Endothelial cell of umbilical vein (primary cell): ENCODE measurements at regions not wholly inside any gene's neighbourhood (a gene's known extent, or its start where the extent isn't known, plus 50 kb on each side); places are given as distances from the start of the nearest gene placed in this dataset.

Experiments used
- BruUV-seq: library from RNA; stranded (reverse); fragments of 400-500 nt; replicated peaks from 2 replicates; lab custom pipeline; 2021; lab: Mats Ljungman, UMichigan
- CTCF ChIA-PET: fragments of 300-600, 350-600 bp; sonication (Branson Sonifier 250); formaldehyde crosslinking; loops from one replicate; lab custom pipeline; 2021; ENCODE audit warnings: antibody characterized with exemption, inconsistent platforms; lab: Charles Lee
- POLR2A ChIA-PET: fragments of 300-600, 350-600 bp; sonication (Branson Sonifier 250); formaldehyde crosslinking; loops from one replicate; lab custom pipeline; 2021; ENCODE audit warnings: antibody characterized with exemption, inconsistent platforms; lab: Charles Lee
- DNase-seq: peaks from one replicate; pipeline ENCODE4 v3.0.0-alpha.2; 2011; ENCODE audit warnings: low read depth, low spot score
- FAIRE-seq: peaks from 2 replicates; lab custom pipeline; 2011; peaks lifted over from hg19 to GRCh38; lab: Jason Lieb, UNC
- H2AFZ ChIP-seq: 2 replicates; pipeline ENCODE4 v1.6.0; 2012; ENCODE audit warnings: low read depth, low read length, control low read depth, inconsistent platforms
- H3K27ac ChIP-seq: 2 replicates; pipeline ENCODE4 v1.5.1; 2011; ENCODE audit warnings: low read depth, mild to moderate bottlenecking, control low read depth, low read length, moderate library complexity; ENCODE audit not compliant: insufficient read depth
- H3K27me3 ChIP-seq, 2 experiments: 2 replicates each; pipeline versions ENCODE4 v1.6.0 to v1.6.1; 2011; ENCODE audit warnings: low read length in 2 of 2, mixed read lengths in 1 of 2; ENCODE audit not compliant: control insufficient read depth in 2 of 2, insufficient read depth in 2 of 2
- H3K36me3 ChIP-seq, 2 experiments: 2 replicates in 1 of 2; 3 replicates in 1 of 2; pipeline ENCODE4 v1.5.1; 2011; ENCODE audit warnings: low read length in 2 of 2, mild to moderate bottlenecking in 1 of 2, moderate library complexity in 1 of 2; ENCODE audit not compliant: control insufficient read depth in 2 of 2, insufficient read depth in 2 of 2; ENCODE audit errors: extremely low read depth in 1 of 2
- H3K4me1 ChIP-seq: 3 replicates; pipeline ENCODE4 v1.5.1; 2011; ENCODE audit warnings: mild to moderate bottlenecking, low read length; ENCODE audit not compliant: control insufficient read depth, insufficient read depth; ENCODE audit errors: extremely low read depth
- H3K4me2 ChIP-seq: 2 replicates; pipeline ENCODE4 v1.6.1; 2011; ENCODE audit warnings: low read length, control low read depth, mixed read lengths; ENCODE audit not compliant: insufficient read depth
- H3K4me3 ChIP-seq, 3 experiments: fragments of 200-600 bp in 1 of 3; sonication (generic), shearing (Covaris generic) in 1 of 3; replicated peaks in 1 of 3; 2 replicates each; pipeline ENCODE4 v1.5.1; 2011 to 2016; ENCODE audit warnings: control low read depth in 3 of 3, low read length in 3 of 3, mild to moderate bottlenecking in 2 of 3, inconsistent platforms in 1 of 3, low read depth in 1 of 3, moderate library complexity in 1 of 3; ENCODE audit not compliant: insufficient read depth in 1 of 3
- H3K79me2 ChIP-seq: 2 replicates; pipeline ENCODE4 v1.6.0; 2012; ENCODE audit warnings: low read length, inconsistent platforms; ENCODE audit not compliant: control insufficient read depth, insufficient read depth
- H3K9ac ChIP-seq: replicated peaks from 2 replicates; pipeline ENCODE3; 2011; ENCODE audit warnings: low read length, control low read depth; ENCODE audit not compliant: insufficient read depth; ENCODE audit errors: extremely low read depth
- H3K9me1 ChIP-seq: replicated peaks from 3 replicates; pipeline ENCODE4 v1.6.0; 2011; ENCODE audit warnings: mild to moderate bottlenecking, low read length; ENCODE audit not compliant: control insufficient read depth, insufficient read depth; ENCODE audit errors: extremely low read depth
- H3K9me3 ChIP-seq: replicated peaks from 2 replicates; pipeline ENCODE4 v1.5.1; 2012; ENCODE audit warnings: low read length, inconsistent platforms; ENCODE audit not compliant: control insufficient read depth, insufficient read depth
- H4K20me1 ChIP-seq: replicated peaks from 2 replicates; pipeline ENCODE3; 2011; ENCODE audit warnings: mild to moderate bottlenecking, low read length; ENCODE audit not compliant: control insufficient read depth, insufficient read depth; ENCODE audit errors: extremely low read depth
- CTCF ChIP-seq, 2 donors: IDR thresholded peaks; 1 replicate in 1 of 2; 2 replicates in 1 of 2; pipeline ENCODE4 v1.5.1; 2011; ENCODE audit warnings: low read length in 2 of 2, mild to moderate bottlenecking in 2 of 2, moderate library complexity in 2 of 2, control low read depth in 1 of 2, inconsistent platforms in 1 of 2, low read depth in 1 of 2; ENCODE audit not compliant: insufficient read depth in 1 of 2; ENCODE audit errors: extremely low read depth in 1 of 2
- EZH2 ChIP-seq: IDR thresholded peaks from 2 replicates; pipeline ENCODE4 v1.6.1; 2012; ENCODE audit warnings: borderline replicate concordance, low read depth, mild to moderate bottlenecking, moderate library complexity, low read length, inconsistent platforms; ENCODE audit not compliant: severe bottlenecking
- GATA2 ChIP-seq: IDR thresholded peaks from 2 replicates; pipeline ENCODE4 v1.7.0; 2011; ENCODE audit warnings: low read depth, mild to moderate bottlenecking, moderate library complexity, mixed read lengths, low read length; ENCODE audit not compliant: insufficient read length, insufficient read depth
- JUN ChIP-seq: IDR thresholded peaks from 2 replicates; pipeline ENCODE4 v1.6.1; 2011; ENCODE audit warnings: borderline replicate concordance, low read depth; ENCODE audit not compliant: insufficient read length, insufficient read depth
- MYC ChIP-seq: IDR thresholded peaks from one replicate; pipeline ENCODE4 v1.6.1; 2011; ENCODE audit warnings: mild to moderate bottlenecking, low read depth, low read length
- POLR2A ChIP-seq: IDR thresholded peaks from 2 replicates; pipeline ENCODE4 v1.6.1; 2012; ENCODE audit warnings: low read depth, mild to moderate bottlenecking, control low read depth, low read length
- dilution Hi-C: fragments of 300-500 bp; cut with MboI; formaldehyde crosslinking; loops from one replicate; pipeline ENCODE4 v1.15.0; 2019; ENCODE audit warnings: low sequenced_read_pairs; ENCODE audit not compliant: extremely low pct_ligation_motif_present
- intact Hi-C: fragments of 100-400 bp; cut with micrococcal nuclease; formaldehyde crosslinking; loops from one replicate; pipeline ENCODE4 v1.10.0; 2022

DNA sequence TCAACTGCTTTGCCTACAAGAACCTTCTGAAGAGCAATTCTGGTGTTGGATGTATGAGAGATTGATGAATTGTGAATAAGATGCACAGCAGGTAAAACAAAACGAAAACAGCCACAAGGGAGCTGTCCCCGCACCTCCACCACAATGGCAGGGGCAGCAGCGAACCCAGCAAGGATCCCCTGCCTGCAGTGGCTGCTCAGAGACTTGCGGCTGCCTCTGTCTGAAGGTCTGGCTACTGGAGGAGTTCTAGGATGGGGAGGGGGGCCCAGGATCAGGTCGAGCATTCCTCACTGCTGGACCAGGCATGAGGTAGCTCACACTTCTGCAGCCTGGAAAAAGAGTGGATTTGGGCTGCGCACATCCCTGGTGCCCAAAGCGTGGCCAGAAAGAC, 523.5 kb downstream of the CDH26 start:
- Histone ChIP-seq H3K27ac (no peak overlapping the region), H3K27me3 (no peaks in the 10 kb centered on the region), H3K9ac (no peak overlapping the region), H4K20me1 (no peaks in the 10 kb centered on the region), H3K4me3 (no peak overlapping the region), H3K36me3 (no peaks in the 10 kb centered on the region), H3K9me3 (peaks cover 16% of the 10 kb centered on the region), H3K4me2 (no peak overlapping the region), H3K79me2 (no peaks in the 10 kb centered on the region), H2AFZ (no peak overlapping the region), H3K9me1 (no peaks in the 10 kb centered on the region), H3K4me1 (no peaks in the 10 kb centered on the region)
- dilution Hi-C loops = no loop called here
- DNase-seq (no peak), FAIRE-seq (no peak)
- BruUV-seq = no TSS peak
- POLR2A ChIA-PET = no interaction called here
- CTCF ChIA-PET = no interaction called here
- TF ChIP-seq MYC (no peak), JUN (no peak), CTCF (IDR thresholded peaks at IDR 0.05; ENCODE audit: extremely low read depth in 1 of 2, insufficient read depth in 1 of 2, low read depth in 1 of 2, low read length in 2 of 2) (no peak), GATA2 (no peak), POLR2A (no peak), EZH2 (no peak)
- intact Hi-C loops = no loop called here
